Activated CD8-positive, alpha-beta T cell treated with anti-CD3 and anti-CD28 coated beads, Interleukin-2, amount 10 ng/mL, durations not matched to agents 7 days and 5 days (primary cell): ENCODE measurements at regions not wholly inside any gene's neighbourhood (a gene's known extent, or its start where the extent isn't known, plus 50 kb on each side); places are given as distances from the start of the nearest gene placed in this dataset.

Experiments used
- ATAC-seq: fragments of 150-1000 bp; cut with Tn5 transposase; one replicate; pipeline ENCODE4 v1.10.0; 2021; ENCODE audit warnings: moderate library complexity
- CTCF ChIA-PET: fragments of 350-600 bp; sonication (Branson Sonifier 250); formaldehyde crosslinking; loops from one replicate; lab custom pipeline; 2021; ENCODE audit warnings: antibody characterized with exemption; lab: Charles Lee
- POLR2A ChIA-PET: fragments of 350-600 bp; sonication (Branson Sonifier 250); formaldehyde crosslinking; loops from one replicate; lab custom pipeline; 2021; ENCODE audit warnings: antibody characterized with exemption; lab: Charles Lee
- DNase-seq: peaks from one replicate; pipeline ENCODE4 v3.0.0-alpha.2; 2020
- H3K27ac Mint-ChIP-seq: one replicate; pipeline ENCODE4 v1.8.0; 2021; ENCODE audit warnings: mild to moderate bottlenecking, mixed read lengths
- H3K27me3 Mint-ChIP-seq: one replicate; pipeline ENCODE4 v1.8.0; 2021; ENCODE audit warnings: low read depth, mixed read lengths
- H3K36me3 Mint-ChIP-seq: one replicate; pipeline ENCODE4 v1.8.0; 2021; ENCODE audit warnings: low read depth, mixed read lengths
- H3K4me1 Mint-ChIP-seq: one replicate; pipeline ENCODE4 v1.8.0; 2021; ENCODE audit warnings: low read depth, mixed read lengths
- H3K4me3 Mint-ChIP-seq: one replicate; pipeline ENCODE4 v1.8.0; 2021; ENCODE audit warnings: mild to moderate bottlenecking, mixed read lengths
- H3K9me3 Mint-ChIP-seq: one replicate; pipeline ENCODE4 v1.8.0; 2022; ENCODE audit warnings: mixed read lengths; ENCODE audit not compliant: insufficient read depth

GRCh38 chr10:56856569-56856968 is 495.5 kb upstream of the ZWINT start:
- H3K9me3 Mint-ChIP-seq = no peaks in the 10 kb centered on the region
- CTCF ChIA-PET = no interaction called here
- no peaks in the 10 kb centered on the region for H3K27me3 Mint-ChIP-seq
- H3K4me1 Mint-ChIP-seq = no peaks in the 10 kb centered on the region
- no peak overlapping the region for H3K4me3 Mint-ChIP-seq
- ATAC-seq = no peak
- no peaks in the 10 kb centered on the region for H3K36me3 Mint-ChIP-seq
- POLR2A ChIA-PET = no interaction called here
- DNase-seq = no peak
- H3K27ac Mint-ChIP-seq = no peak overlapping the region

GRCh38 chr10:56844978-56845529 is 484.0 kb upstream of the ZWINT start:
- Mint-ChIP-seq H3K9me3 (peaks cover 6% of the 10 kb centered on the region), H3K4me3 (no peak overlapping the region), H3K36me3 (no peaks in the 10 kb centered on the region), H3K27me3 (no peaks in the 10 kb centered on the region), H3K4me1 (no peaks in the 10 kb centered on the region), H3K27ac (no peak overlapping the region)
- no peak for DNase-seq
- ChIA-PET POLR2A (no interaction called here), CTCF (no interaction called here)
- ATAC-seq = no peak

GRCh38 chr10:56836659-56837058 is 475.6 kb upstream of the ZWINT start:
- Mint-ChIP-seq H3K27ac (no peak overlapping the region), H3K9me3 (peaks cover 3% of the 10 kb centered on the region), H3K4me3 (no peak overlapping the region), H3K4me1 (no peaks in the 10 kb centered on the region), H3K27me3 (no peaks in the 10 kb centered on the region), H3K36me3 (no peaks in the 10 kb centered on the region)
- DNase-seq = no peak
- ChIA-PET POLR2A (no interaction called here), CTCF (no interaction called here)
- ATAC-seq = no peak

- ChIA-PET CTCF (no interaction called here), POLR2A (no interaction called here)
- no peak overlapping the region for H3K4me3 Mint-ChIP-seq
- H3K27me3 Mint-ChIP-seq = no peaks in the 10 kb centered on the region
- no peak for ATAC-seq
- no peak for DNase-seq
- H3K27ac Mint-ChIP-seq = no peak overlapping the region
- peaks cover 17% of the 10 kb centered on the region for H3K9me3 Mint-ChIP-seq
- H3K36me3 Mint-ChIP-seq = no peaks in the 10 kb centered on the region
- no peaks in the 10 kb centered on the region for H3K4me1 Mint-ChIP-seq
Observed at GRCh38 chr10:56831681-56832080, 470.6 kb upstream of the ZWINT start.

- Mint-ChIP-seq H3K4me1 (no peaks in the 10 kb centered on the region), H3K36me3 (no peaks in the 10 kb centered on the region), H3K9me3 (peaks cover 34% of the 10 kb centered on the region), H3K4me3 (no peak overlapping the region), H3K27ac (no peak overlapping the region), H3K27me3 (no peaks in the 10 kb centered on the region)
- ChIA-PET CTCF (no interaction called here), POLR2A (no interaction called here)
- ATAC-seq = no peak
- DNase-seq = no peak
Observed at GRCh38 chr10:56823849-56824248, 462.8 kb upstream of the ZWINT start.

- Mint-ChIP-seq H3K4me1 (no peaks in the 10 kb centered on the region), H3K9me3 (peaks cover 17% of the 10 kb centered on the region), H3K4me3 (no peak overlapping the region), H3K27me3 (no peaks in the 10 kb centered on the region), H3K27ac (no peak overlapping the region), H3K36me3 (no peaks in the 10 kb centered on the region)
- ChIA-PET POLR2A (no interaction called here), CTCF (no interaction called here)
- DNase-seq = no peak
- ATAC-seq = no peak
Observed at GRCh38 chr10:56805022-56805421, 444.0 kb upstream of the ZWINT start.

GRCh38 chr10:56785292-56785691 is 424.2 kb upstream of the ZWINT start:
- Mint-ChIP-seq H3K9me3 (no peaks in the 10 kb centered on the region), H3K4me1 (no peaks in the 10 kb centered on the region), H3K4me3 (no peak overlapping the region), H3K27ac (no peak overlapping the region), H3K36me3 (no peaks in the 10 kb centered on the region), H3K27me3 (no peaks in the 10 kb centered on the region)
- ChIA-PET POLR2A (no interaction called here), CTCF (no interaction called here)
- ATAC-seq (no peak), DNase-seq (no peak)

GRCh38 chr10:56782503-56782902 is 421.4 kb upstream of the ZWINT start:
- Mint-ChIP-seq H3K4me3 (no peak overlapping the region), H3K27me3 (no peaks in the 10 kb centered on the region), H3K27ac (no peak overlapping the region), H3K9me3 (peaks cover 3% of the 10 kb centered on the region), H3K36me3 (no peaks in the 10 kb centered on the region), H3K4me1 (no peaks in the 10 kb centered on the region)
- CTCF ChIA-PET = no interaction called here
- DNase-seq (no peak), ATAC-seq (no peak)
- POLR2A ChIA-PET = no interaction called here

- Mint-ChIP-seq H3K9me3 (peaks cover 14% of the 10 kb centered on the region), H3K27me3 (no peaks in the 10 kb centered on the region), H3K36me3 (no peaks in the 10 kb centered on the region), H3K4me3 (no peak overlapping the region), H3K27ac (no peak overlapping the region), H3K4me1 (no peaks in the 10 kb centered on the region)
- DNase-seq = no peak
- POLR2A ChIA-PET = no interaction called here
- no peak for ATAC-seq
- CTCF ChIA-PET = no interaction called here
Observed at GRCh38 chr10:56771343-56771742, 410.3 kb upstream of the ZWINT start.

- ATAC-seq (no peak), DNase-seq (no peak)
- Mint-ChIP-seq H3K27me3 (no peaks in the 10 kb centered on the region), H3K4me3 (no peak overlapping the region), H3K4me1 (no peaks in the 10 kb centered on the region), H3K36me3 (no peaks in the 10 kb centered on the region), H3K9me3 (peaks cover 13% of the 10 kb centered on the region), H3K27ac (no peak overlapping the region)
- ChIA-PET POLR2A (no interaction called here), CTCF (no interaction called here)
Observed at GRCh38 chr10:56763090-56763489, 402.0 kb upstream of the ZWINT start.

- no peak for DNase-seq
- Mint-ChIP-seq H3K36me3 (no peaks in the 10 kb centered on the region), H3K27me3 (no peaks in the 10 kb centered on the region), H3K9me3 (peaks cover 17% of the 10 kb centered on the region), H3K27ac (no peak overlapping the region), H3K4me1 (no peaks in the 10 kb centered on the region), H3K4me3 (no peak overlapping the region)
- ChIA-PET CTCF (no interaction called here), POLR2A (no interaction called here)
- ATAC-seq = no peak
Observed at GRCh38 chr10:56745490-56745889, 384.4 kb upstream of the ZWINT start.

GRCh38 chr10:56728349-56728748 is 367.3 kb upstream of the ZWINT start:
- DNase-seq (no peak), ATAC-seq (no peak)
- H3K27me3 Mint-ChIP-seq = no peaks in the 10 kb centered on the region
- H3K27ac Mint-ChIP-seq = no peak overlapping the region
- no peak overlapping the region for H3K4me3 Mint-ChIP-seq
- ChIA-PET CTCF (no interaction called here), POLR2A (no interaction called here)
- no peaks in the 10 kb centered on the region for H3K36me3 Mint-ChIP-seq
- no peaks in the 10 kb centered on the region for H3K4me1 Mint-ChIP-seq
- peaks cover 22% of the 10 kb centered on the region for H3K9me3 Mint-ChIP-seq

GRCh38 chr10:56722912-56723311 is 361.9 kb upstream of the ZWINT start:
- H3K36me3 Mint-ChIP-seq = no peaks in the 10 kb centered on the region
- ATAC-seq = no peak
- no peaks in the 10 kb centered on the region for H3K27me3 Mint-ChIP-seq
- ChIA-PET POLR2A (no interaction called here), CTCF (no interaction called here)
- no peaks in the 10 kb centered on the region for H3K4me1 Mint-ChIP-seq
- H3K27ac Mint-ChIP-seq = no peak overlapping the region
- H3K9me3 Mint-ChIP-seq = peaks cover 14% of the 10 kb centered on the region
- H3K4me3 Mint-ChIP-seq = no peak overlapping the region
- DNase-seq = no peak
